ENCODE measurements at regions not wholly inside any gene's neighbourhood (a gene's known extent, or its start where the extent isn't known, plus 50 kb on each side); places are given as distances from the start of the nearest gene placed in this dataset.

DNA sequence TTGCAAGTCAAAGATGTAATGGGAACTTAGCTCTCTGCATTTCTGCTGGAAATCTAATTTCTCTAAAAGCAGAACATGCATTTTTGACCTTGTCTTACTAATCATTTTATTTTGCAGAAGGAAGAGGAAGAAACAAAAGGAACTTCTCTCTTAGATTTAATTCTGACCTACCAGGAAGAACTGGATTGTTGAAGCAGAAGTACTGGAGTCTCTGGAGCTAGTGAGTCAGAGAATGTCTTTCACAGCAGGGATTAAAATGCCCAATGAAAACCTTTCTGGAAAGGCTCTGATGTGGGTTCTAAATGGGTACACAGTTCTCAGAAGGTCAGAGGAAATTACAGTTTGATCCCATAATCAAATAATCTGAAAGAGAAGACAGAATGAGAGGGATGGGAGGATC is 70.8 kb upstream of the GNG2 start:
- no peak for TF ChIP-seq PPARA (CRISPR knock-in tag; IDR thresholded peaks at IDR 0.05; ENCODE audit: borderline replicate concordance)
- no peak for TF ChIP-seq ZNF8 (CRISPR knock-in tag; IDR thresholded peaks at IDR 0.05)
- no peak for TF ChIP-seq ZNF565 (CRISPR knock-in tag; conservative IDR thresholded peaks at IDR 0.05; ENCODE audit: low read depth)
- TF ChIP-seq, protein P1, sequence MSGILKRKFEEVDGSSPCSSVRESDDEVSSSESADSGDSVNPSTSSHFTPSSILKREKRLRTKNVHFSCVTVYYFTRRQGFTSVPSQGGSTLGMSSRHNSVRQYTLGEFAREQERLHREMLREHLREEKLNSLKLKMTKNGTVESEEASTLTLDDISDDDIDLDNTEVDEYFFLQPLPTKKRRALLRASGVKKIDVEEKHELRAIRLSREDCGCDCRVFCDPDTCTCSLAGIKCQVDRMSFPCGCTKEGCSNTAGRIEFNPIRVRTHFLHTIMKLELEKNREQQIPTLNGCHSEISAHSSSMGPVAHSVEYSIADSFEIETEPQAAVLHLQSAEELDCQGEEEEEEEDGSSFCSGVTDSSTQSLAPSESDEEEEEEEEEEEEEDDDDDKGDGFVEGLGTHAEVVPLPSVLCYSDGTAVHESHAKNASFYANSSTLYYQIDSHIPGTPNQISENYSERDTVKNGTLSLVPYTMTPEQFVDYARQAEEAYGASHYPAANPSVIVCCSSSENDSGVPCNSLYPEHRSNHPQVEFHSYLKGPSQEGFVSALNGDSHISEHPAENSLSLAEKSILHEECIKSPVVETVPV (CRISPR knock-in tag; IDR thresholded peaks at IDR 0.05), result no peak
- TF ChIP-seq, protein P2, sequence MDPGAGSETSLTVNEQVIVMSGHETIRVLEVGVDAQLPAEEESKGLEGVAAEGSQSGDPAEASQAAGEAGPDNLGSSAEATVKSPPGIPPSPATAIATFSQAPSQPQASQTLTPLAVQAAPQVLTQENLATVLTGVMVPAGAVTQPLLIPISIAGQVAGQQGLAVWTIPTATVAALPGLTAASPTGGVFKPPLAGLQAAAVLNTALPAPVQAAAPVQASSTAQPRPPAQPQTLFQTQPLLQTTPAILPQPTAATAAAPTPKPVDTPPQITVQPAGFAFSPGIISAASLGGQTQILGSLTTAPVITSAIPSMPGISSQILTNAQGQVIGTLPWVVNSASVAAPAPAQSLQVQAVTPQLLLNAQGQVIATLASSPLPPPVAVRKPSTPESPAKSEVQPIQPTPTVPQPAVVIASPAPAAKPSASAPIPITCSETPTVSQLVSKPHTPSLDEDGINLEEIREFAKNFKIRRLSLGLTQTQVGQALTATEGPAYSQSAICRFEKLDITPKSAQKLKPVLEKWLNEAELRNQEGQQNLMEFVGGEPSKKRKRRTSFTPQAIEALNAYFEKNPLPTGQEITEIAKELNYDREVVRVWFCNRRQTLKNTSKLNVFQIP (CRISPR knock-in tag; IDR thresholded peaks at IDR 0.05; ENCODE audit: borderline replicate concordance, low read depth), result no peak
- no peak for TF ChIP-seq TOX (CRISPR knock-in tag; IDR thresholded peaks at IDR 0.05; ENCODE audit: borderline replicate concordance)
- TF ChIP-seq ARNTL (CRISPR knock-in tag; IDR thresholded peaks at IDR 0.05; ENCODE audit: borderline replicate concordance, low read depth), result no peak
- TF ChIP-seq, protein P3, sequence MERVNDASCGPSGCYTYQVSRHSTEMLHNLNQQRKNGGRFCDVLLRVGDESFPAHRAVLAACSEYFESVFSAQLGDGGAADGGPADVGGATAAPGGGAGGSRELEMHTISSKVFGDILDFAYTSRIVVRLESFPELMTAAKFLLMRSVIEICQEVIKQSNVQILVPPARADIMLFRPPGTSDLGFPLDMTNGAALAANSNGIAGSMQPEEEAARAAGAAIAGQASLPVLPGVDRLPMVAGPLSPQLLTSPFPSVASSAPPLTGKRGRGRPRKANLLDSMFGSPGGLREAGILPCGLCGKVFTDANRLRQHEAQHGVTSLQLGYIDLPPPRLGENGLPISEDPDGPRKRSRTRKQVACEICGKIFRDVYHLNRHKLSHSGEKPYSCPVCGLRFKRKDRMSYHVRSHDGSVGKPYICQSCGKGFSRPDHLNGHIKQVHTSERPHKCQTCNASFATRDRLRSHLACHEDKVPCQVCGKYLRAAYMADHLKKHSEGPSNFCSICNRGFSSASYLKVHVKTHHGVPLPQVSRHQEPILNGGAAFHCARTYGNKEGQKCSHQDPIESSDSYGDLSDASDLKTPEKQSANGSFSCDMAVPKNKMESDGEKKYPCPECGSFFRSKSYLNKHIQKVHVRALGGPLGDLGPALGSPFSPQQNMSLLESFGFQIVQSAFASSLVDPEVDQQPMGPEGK (CRISPR knock-in tag; IDR thresholded peaks at IDR 0.05; ENCODE audit: borderline replicate concordance), result no peak
- TF ChIP-seq ESRRG (CRISPR knock-in tag; IDR thresholded peaks at IDR 0.05), result no peak

Data from SK-N-SH treated with all-trans-retinoic acid at 6 μM for 48 hours (cell line).